RPMI7951 (cell line): ENCODE measurements at regions not wholly inside any gene's neighbourhood (a gene's known extent, or its start where the extent isn't known, plus 50 kb on each side); places are given as distances from the start of the nearest gene placed in this dataset.
"Not testable (repeated sequence)": the region's sequence is repeated elsewhere in the genome, so short reads cannot be mapped to it uniquely, and the experiment has no call there.

Experiments
- DNase-seq: peaks from one replicate; pipeline ENCODE4 v3.0.0-alpha.2; 2012; ENCODE audit warnings: low read depth

GRCh38 chr3:176206809-176207208 lies 990.5 kb downstream of the TBL1XR1 start:
- DNase-seq = no peak

GRCh38 chr3:176202652-176203051 lies 994.6 kb downstream of the TBL1XR1 start:
- DNase-seq = no peak

GRCh38 chr3:176193032-176193730 lies 1004.1 kb downstream of the TBL1XR1 start:
- no peak for DNase-seq

GRCh38 chr3:176190755-176191154 lies 1006.5 kb downstream of the TBL1XR1 start:
- DNase-seq = no peak

GRCh38 chr3:176183181-176183580 lies 1014.1 kb downstream of the TBL1XR1 start:
- no peak for DNase-seq

- DNase-seq = no peak
These were observed 1023.2 kb downstream of the TBL1XR1 start for GRCh38 chr3:176174060-176174459.

- DNase-seq = no peak
These were observed 1024.8 kb downstream of the TBL1XR1 start for GRCh38 chr3:176172492-176172891.

- no peak for DNase-seq
These were observed 1030.0 kb downstream of the TBL1XR1 start for GRCh38 chr3:176167272-176167671.

GRCh38 chr3:176160997-176161396 lies 1036.3 kb downstream of the TBL1XR1 start:
- no peak for DNase-seq

GRCh38 chr3:176159796-176160195 lies 1037.5 kb downstream of the TBL1XR1 start:
- DNase-seq = no peak

- no peak for DNase-seq
These were observed 1042.3 kb downstream of the TBL1XR1 start for GRCh38 chr3:176155012-176155411.

GRCh38 chr3:176149567-176149966 lies 1047.7 kb downstream of the TBL1XR1 start:
- DNase-seq = no peak

- no peak for DNase-seq
These were observed 1050.0 kb downstream of the TBL1XR1 start for GRCh38 chr3:176147251-176147650.

- DNase-seq = no peak
These were observed 1055.4 kb downstream of the TBL1XR1 start for GRCh38 chr3:176141837-176142236.

- no peak for DNase-seq
These were observed 1076.8 kb downstream of the TBL1XR1 start for GRCh38 chr3:176120507-176120906.

- DNase-seq = no peak
These were observed 1077.5 kb downstream of the TBL1XR1 start for GRCh38 chr3:176119826-176120225.

- DNase-seq = no peak
These were observed 1090.9 kb downstream of the TBL1XR1 start for GRCh38 chr3:176106380-176106779.

- DNase-seq = no peak
These were observed 1100.3 kb downstream of the TBL1XR1 start for GRCh38 chr3:176097027-176097426.

- DNase-seq = not testable (repeated sequence)
These were observed 1103.4 kb downstream of the TBL1XR1 start for GRCh38 chr3:176093892-176094291.

- DNase-seq = no peak
These were observed 1106.6 kb downstream of the TBL1XR1 start for GRCh38 chr3:176090727-176091126.

GRCh38 chr3:176088962-176089383 lies 1108.3 kb downstream of the TBL1XR1 start:
- DNase-seq = no peak

GRCh38 chr3:176087066-176087697 lies 1110.1 kb downstream of the TBL1XR1 start:
- no peak for DNase-seq

- DNase-seq = no peak
These were observed 1117.5 kb downstream of the TBL1XR1 start for GRCh38 chr3:176079785-176080184.

- DNase-seq = no peak
These were observed 1118.4 kb downstream of the TBL1XR1 start for GRCh38 chr3:176078906-176079305.
